ENCODE measurements at regions not wholly inside any gene's neighbourhood (a gene's known extent, or its start where the extent isn't known, plus 50 kb on each side); places are given as distances from the start of the nearest gene placed in this dataset.

GRCh38 chr5:57915536-57915935 lies 432.9 kb upstream of the ACTBL2 start:
- Histone ChIP-seq H3K9me3 (no peaks in the 10 kb centered on the region), H3K27ac (no peak overlapping the region), H3K36me3 (no peaks in the 10 kb centered on the region), H3K4me1 (no peaks in the 10 kb centered on the region), H3K4me3 (no peak overlapping the region), H3K27me3 (no peaks in the 10 kb centered on the region)
- TF ChIP-seq EP300 (IDR thresholded peaks at IDR 0.05) (no peak), POLR2AphosphoS5 (IDR thresholded peaks at IDR 0.05) (no peak), POLR2A (IDR thresholded peaks at IDR 0.05) (no peak)
- TF ChIP-seq, protein P1, sequence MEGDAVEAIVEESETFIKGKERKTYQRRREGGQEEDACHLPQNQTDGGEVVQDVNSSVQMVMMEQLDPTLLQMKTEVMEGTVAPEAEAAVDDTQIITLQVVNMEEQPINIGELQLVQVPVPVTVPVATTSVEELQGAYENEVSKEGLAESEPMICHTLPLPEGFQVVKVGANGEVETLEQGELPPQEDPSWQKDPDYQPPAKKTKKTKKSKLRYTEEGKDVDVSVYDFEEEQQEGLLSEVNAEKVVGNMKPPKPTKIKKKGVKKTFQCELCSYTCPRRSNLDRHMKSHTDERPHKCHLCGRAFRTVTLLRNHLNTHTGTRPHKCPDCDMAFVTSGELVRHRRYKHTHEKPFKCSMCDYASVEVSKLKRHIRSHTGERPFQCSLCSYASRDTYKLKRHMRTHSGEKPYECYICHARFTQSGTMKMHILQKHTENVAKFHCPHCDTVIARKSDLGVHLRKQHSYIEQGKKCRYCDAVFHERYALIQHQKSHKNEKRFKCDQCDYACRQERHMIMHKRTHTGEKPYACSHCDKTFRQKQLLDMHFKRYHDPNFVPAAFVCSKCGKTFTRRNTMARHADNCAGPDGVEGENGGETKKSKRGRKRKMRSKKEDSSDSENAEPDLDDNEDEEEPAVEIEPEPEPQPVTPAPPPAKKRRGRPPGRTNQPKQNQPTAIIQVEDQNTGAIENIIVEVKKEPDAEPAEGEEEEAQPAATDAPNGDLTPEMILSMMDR (IDR thresholded peaks at IDR 0.05): no peak
- DNase-seq (no peak), ATAC-seq (ENCODE audit: low FRiP score in 2 of 2) (no peak)
- WGBS, 2 donors: 53 to 54% methylated on average over 3 of the region's 3 CpGs

DNA sequence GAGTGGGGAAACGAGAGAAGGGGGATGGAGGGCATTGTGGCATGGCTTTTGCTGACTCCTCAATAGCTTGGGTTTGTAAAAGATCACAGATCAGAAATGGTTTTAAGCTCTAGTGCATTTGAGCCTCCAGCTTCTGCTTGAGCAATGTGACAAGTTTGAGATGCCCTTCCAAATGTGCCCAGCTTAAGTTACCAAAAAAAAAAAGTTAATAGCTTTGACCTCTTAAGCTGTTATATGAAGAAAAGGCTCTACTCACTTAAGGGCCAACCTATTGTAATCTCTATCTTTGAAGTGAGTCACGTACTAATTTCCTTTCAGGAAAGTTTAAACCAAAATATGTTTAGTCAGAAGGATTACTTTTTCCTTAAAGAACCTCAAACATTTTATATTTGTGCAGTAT lies 428.8 kb upstream of the ACTBL2 start:
- no peak overlapping the region for H3K4me3 ChIP-seq
- 60 to 63% methylated on average over 2 of the region's 2 CpGs for WGBS, 2 donors
- TF ChIP-seq, protein P1 (IDR thresholded peaks at IDR 0.05): no peak
- TF ChIP-seq POLR2AphosphoS5 (IDR thresholded peaks at IDR 0.05): no peak
- TF ChIP-seq EP300 (IDR thresholded peaks at IDR 0.05): no peak
- no peak for TF ChIP-seq POLR2A (IDR thresholded peaks at IDR 0.05)
- ATAC-seq (ENCODE audit: low FRiP score in 2 of 2) (no peak), DNase-seq (no peak)
- H3K4me1 ChIP-seq: no peaks in the 10 kb centered on the region
- no peaks in the 10 kb centered on the region for H3K36me3 ChIP-seq
- no peaks in the 10 kb centered on the region for H3K27me3 ChIP-seq
- no peaks in the 10 kb centered on the region for H3K9me3 ChIP-seq
- H3K27ac ChIP-seq: no peak overlapping the region

- H3K4me3 ChIP-seq: no peak overlapping the region
- H3K4me1 ChIP-seq: no peaks in the 10 kb centered on the region
- H3K27ac ChIP-seq: no peak overlapping the region
- WGBS, 2 donors: 70 to 80% methylated on average over 6 of the region's 6 CpGs
- DNase-seq: no peak
- no peaks in the 10 kb centered on the region for H3K27me3 ChIP-seq
- no peak for TF ChIP-seq POLR2AphosphoS5 (IDR thresholded peaks at IDR 0.05)
- no peak for TF ChIP-seq POLR2A (IDR thresholded peaks at IDR 0.05)
- TF ChIP-seq EP300 (IDR thresholded peaks at IDR 0.05): no peak
- TF ChIP-seq, protein P1 (IDR thresholded peaks at IDR 0.05): no peak
- H3K36me3 ChIP-seq: no peaks in the 10 kb centered on the region
- no peaks in the 10 kb centered on the region for H3K9me3 ChIP-seq
- ATAC-seq (ENCODE audit: low FRiP score in 2 of 2): no peak
Observed at GRCh38 chr5:57906671-57907070, 424.1 kb upstream of the ACTBL2 start.

GRCh38 chr5:57903458-57903857 lies 420.8 kb upstream of the ACTBL2 start:
- H3K36me3 ChIP-seq: no peaks in the 10 kb centered on the region
- no peaks in the 10 kb centered on the region for H3K9me3 ChIP-seq
- TF ChIP-seq POLR2A (IDR thresholded peaks at IDR 0.05) (no peak), EP300 (IDR thresholded peaks at IDR 0.05) (no peak), POLR2AphosphoS5 (IDR thresholded peaks at IDR 0.05) (no peak)
- TF ChIP-seq, protein P1 (IDR thresholded peaks at IDR 0.05): no peak
- no peak overlapping the region for H3K27ac ChIP-seq
- no peak for DNase-seq
- no peaks in the 10 kb centered on the region for H3K4me1 ChIP-seq
- no peaks in the 10 kb centered on the region for H3K27me3 ChIP-seq
- ATAC-seq (ENCODE audit: low FRiP score in 2 of 2): no peak
- no peak overlapping the region for H3K4me3 ChIP-seq

GRCh38 chr5:57902095-57902494 lies 419.5 kb upstream of the ACTBL2 start:
- Histone ChIP-seq H3K9me3 (no peaks in the 10 kb centered on the region), H3K4me1 (no peaks in the 10 kb centered on the region), H3K36me3 (no peaks in the 10 kb centered on the region), H3K27ac (no peak overlapping the region), H3K4me3 (no peak overlapping the region), H3K27me3 (no peaks in the 10 kb centered on the region)
- DNase-seq (no peak), ATAC-seq (ENCODE audit: low FRiP score in 2 of 2) (no peak)
- TF ChIP-seq POLR2AphosphoS5 (IDR thresholded peaks at IDR 0.05) (no peak), EP300 (IDR thresholded peaks at IDR 0.05) (no peak), POLR2A (IDR thresholded peaks at IDR 0.05) (no peak)
- TF ChIP-seq, protein P1 (IDR thresholded peaks at IDR 0.05): no peak
- WGBS, 2 donors: 82 to 85% methylated on average over 2 of the region's 2 CpGs
